Inflammatory macrophage (primary cell): ENCODE measurements at regions not wholly inside any gene's neighbourhood (a gene's known extent, or its start where the extent isn't known, plus 50 kb on each side); places are given as distances from the start of the nearest gene placed in this dataset.
A peak's percentile ranks its signal among the peaks of the same experiment; 100 is the strongest.
"Not testable (repeated sequence)": the region's sequence is repeated elsewhere in the genome, so short reads cannot be mapped to it uniquely, and the experiment has no call there.

Experiments
- DNase-seq, 2 donors: peaks; one replicate each; pipeline ENCODE4 v3.0.0-alpha.2; 2020 to 2022

DNA sequence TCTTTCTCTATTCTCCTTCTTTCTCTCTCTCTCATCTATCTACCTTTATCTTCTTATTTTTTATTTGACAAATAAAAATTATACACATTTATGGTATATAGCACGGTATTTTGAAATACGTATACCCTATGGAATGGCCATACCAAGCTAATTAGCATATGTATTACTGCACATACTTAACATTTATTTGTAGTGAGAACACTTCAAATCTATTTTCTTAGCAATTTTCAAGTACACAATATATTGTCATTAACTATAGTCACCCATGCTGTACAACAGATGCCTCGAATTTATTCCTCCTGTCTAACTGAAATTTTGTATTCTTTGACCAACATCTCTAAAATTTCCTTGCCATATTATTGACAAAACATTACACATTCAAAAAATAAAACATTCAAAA lies 447.1 kb downstream of the MIAT start:
- DNase-seq, result no peak

DNA sequence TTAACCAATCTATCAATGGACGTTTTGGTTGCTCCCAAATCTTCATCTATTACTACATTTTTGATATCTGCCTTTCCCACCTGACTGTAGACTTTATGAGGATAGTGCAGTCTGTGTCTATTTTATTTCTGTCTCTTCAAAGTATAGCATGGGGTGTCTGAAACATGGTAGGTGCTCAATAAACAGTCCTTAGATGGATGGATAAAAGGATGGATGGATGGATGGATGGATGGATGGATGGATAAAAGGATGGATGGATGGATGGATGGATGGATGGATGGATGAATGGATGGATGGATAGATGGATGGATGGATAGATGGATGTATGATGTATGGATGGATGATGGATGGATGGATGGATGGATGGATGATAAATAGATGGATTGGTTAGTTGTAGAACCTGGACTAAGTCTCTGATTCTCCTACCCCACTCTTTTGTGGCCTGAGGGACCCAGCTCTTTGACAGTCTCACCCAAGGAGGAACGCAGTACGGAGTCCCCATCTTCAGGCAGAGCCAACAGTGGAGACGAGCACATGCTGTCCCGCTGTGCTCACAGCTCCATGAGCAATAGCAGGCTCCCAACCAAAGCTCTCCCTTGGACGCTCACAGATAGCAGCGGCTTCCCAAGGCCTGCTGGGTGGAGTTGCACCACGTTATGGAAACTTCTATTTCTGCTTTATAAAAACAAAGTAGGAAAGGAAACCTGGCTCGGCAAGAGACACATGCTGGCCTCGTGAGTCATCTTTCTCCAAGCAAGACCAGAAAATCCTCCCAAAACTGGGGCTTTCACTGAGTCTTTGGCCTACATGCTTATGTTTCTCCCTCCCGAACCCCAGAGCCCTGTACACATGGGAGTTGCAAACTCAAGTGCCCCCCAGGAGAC lies 448.0 kb downstream of the MIAT start:
- DNase-seq, result peak; percentile 5 to 6

DNA sequence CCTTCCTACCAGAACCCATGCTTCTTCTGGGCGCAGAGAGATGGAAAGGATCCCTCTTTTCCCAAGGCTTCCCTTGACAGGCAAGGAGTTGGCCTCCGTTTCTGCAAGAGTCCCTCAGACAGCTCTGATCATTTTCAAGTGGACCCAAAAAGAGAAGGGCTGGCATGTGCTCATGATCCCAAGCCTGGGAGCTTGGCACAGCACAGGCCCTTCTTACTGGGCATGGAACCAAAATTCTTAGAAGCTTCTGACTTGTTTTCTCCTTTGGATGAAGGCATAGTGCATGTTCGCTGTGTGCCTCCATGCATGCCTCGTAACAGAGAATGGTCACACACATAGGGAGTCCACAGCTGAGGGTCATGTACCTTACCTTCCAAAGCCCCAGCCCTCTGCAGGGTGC lies 449.6 kb downstream of the MIAT start:
- no peak for DNase-seq

DNA sequence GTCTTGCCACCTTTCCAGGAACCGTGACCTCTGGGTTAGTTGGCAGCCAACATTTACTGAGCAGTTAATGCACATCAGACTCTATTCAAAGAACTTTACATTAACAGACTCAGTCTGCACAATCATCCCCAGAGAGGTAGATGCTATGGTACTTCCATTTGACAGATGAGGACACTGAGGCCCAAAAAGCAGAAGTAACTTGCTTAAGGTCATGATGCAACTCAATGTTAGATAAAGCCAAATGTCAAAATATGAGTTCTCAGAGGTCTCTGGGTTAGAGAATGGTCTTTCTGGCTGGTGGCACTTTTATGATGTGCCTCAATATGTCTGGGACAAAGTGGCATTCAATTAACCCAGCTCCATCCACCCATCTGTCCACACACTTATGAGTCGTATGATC lies 450.0 kb downstream of the MIAT start:
- DNase-seq, result no peak

DNA sequence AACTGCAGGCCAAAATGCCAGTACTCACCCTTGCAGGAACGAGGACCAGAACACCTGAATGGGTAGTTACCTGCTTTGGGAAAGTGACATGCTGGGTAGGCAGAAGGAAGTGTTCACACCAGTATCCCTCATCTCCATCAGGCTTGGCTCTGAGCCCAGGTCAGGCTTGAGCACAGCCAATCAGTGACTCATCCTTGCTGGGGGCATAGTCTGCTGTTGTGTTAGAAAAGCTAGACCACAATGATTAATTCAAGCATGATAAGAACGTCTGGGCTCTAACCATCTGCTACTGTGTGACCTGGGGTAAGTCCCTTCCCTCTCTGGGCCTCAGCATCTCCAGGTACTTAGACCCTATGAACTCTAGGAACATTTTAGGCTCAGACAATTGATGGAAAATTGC lies 450.4 kb downstream of the MIAT start:
- peak; percentile 37 to 41 for DNase-seq

DNA sequence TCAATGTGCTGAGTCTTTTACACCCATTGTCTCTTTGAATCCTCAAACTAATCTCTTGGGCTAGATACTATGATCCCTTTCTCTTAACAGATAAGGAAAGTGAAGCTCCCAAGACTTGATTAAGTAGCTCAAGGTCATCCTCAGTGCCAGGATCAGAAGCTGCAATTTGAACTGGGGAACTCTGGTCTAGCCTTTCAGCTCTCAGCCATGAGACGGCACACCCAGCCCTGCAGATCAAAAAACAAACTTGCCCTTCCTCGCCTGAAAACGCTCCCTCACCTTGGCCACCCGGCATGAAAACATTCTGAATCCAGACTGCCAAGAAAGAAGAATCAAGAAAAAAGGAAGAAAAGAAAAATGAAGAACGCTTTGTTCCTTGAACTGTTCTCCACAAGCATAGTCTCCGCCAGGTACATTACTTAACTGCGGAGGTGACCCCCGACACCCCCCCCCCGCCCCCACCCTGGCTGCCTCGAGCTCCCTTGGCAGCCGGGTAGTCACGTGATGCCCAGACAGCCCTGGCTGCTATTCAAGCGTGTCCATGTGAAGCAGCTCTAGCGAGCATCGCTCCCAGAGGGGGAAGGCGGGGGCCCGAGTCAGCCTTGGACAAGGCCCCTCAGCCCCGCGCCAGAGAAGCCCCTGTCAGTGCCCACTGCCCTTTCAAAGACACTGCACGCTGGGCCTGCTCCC lies 451.2 kb downstream of the MIAT start:
- DNase-seq, result no peak

DNA sequence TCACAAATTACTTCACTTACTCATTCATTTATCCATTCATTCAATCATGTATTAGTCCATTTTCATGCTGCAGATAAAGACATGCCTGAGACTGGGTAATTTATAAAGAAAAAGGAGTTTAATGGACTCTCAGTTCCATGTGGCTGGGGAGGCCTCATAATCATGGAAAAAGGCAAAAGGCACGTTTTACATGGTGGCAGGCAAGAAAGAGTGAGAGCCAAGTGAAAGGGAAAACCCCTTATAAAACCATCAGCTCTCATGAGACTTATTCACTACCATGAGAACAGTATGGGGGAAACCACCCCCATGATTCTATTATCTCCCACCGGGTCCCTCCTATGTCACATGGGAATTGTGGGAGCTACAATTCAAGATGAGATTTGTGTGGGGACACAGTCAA lies 452.0 kb downstream of the MIAT start:
- DNase-seq, result not testable (repeated sequence)

DNA sequence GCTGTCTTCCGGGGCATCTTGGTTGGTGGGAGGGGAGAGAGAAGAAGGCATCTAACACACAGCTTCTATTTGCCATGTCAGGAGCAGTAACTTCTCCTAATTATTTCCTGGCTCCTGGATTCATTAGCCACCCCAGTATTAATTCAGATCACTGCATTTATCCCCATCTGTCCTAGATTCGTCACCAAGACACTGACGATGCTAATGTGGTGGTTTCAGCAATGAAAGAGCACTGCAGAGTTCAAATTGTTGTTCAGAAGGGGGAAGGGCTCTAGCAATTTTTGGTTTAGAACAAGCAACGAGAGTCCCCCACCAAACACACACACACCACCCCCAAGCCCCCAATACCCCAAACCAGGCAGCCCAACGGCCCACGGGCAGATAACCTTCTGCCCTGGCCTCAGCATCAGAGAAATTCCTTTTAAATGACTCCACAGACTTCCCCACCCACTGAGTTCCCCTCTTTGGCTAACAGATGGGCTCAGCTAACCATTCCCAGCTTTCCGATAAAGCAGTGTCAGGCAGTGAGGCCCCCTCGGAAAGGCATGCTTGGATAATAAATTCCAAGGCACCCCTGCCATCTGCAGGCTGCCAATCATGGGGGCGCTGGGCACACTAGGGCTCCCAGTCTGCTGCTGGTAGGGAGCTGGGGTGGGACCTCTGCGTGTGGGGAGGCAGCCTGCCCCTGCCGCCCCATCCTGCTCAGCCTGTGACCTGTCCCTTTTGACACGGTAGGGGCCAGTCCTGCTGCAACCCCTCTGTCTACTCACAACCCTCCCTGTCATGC lies 453.5 kb downstream of the MIAT start:
- no peak for DNase-seq

DNA sequence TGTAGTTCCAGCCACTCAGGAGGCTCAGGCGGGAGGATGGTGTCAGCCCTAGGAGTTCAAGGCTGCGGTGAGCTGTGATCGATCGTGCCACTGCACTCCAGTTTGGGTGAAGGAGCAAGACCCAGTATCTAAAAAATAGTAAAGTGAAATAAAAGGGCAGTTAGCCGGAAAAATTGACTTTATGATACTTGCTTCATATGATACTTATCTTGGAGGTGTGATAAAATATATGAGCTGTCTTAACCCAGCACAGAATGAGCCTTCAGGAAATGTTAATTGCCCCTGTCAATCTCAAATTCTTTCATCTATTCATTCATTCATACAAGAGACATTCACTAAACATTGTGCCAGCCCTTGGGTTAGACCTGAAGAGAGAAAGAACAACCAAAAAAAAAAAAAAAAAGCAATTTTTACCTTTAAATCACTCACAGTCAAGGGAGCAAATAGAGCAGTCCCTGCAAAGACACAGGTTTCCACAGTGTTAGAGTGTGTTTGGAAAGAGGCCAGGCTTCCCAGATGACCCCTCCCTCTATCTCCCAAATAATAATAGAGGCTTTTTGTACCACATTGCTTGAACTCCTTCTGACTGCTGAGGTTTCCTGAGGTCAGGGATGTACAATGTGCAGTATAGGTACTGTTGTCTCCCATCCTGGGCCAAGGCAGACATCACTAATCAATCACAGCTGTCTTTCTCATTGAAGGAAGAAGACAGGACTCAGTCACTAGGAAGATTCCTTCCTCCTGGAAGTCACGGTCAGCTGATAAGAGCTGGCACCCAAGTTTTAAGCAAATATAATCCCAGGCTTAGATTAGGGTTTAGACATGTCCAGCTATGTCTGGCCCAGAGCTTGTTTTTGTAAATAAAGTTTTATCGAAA lies 454.6 kb downstream of the MIAT start:
- no peak for DNase-seq

DNA sequence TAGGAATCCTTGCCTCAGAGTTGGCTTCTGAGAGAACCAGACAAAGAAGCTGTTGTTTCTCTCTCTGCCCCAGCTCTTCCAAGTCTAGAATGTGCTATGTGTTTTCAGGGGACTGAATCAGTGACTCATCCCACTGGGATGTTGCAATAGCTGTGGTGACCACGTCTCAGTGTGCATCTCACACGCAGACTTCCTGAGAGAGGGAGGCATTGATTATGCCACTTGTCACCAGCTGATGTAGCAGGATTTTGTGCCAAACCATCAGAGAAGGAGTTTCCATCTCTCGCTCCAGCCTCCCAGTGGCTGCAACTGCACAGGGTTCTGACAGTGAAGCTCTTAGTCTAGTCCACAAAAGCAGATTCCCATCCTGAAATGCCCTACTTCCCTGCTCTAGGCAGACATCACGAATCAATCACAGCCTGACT lies 455.8 kb downstream of the MIAT start:
- peak; percentile 91 for DNase-seq

DNA sequence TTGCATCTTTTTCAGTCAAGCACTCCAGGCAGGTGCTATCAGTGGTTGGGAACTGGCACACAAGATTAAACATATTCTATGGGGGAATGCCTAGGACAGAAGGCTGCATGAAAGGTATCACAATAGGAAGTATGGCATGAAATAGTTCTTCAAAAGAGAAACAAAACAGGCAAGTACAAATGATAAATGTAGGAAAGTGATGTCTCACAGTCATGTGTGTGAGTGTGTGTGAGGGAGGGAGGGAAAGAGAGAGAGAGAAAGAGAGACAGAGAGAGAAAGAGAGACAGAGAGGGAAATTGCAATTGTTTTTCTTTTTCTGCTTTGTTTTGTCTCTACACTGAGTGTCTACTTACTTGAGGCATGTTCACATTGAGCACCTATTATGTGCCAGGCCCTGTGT lies 456.3 kb downstream of the MIAT start:
- DNase-seq, result no peak

DNA sequence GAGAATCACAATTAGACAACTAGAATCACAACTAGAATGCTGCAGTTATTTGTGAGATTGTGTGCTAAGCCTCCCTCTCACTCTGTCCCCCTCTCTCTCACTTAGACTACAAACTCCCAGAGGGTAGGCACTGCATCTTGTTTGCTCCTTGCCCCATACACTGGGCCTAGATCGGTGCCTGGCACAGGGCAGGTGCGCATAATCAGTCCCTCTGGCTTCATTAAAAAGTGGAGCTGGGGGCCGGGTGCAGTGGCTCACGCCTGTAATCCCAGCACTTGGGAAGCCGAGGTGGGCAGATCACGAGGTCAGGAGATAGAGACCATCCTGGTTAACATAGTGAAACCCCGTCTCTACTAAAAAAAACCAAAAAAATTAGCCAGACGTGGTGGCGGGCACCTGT lies 456.8 kb downstream of the MIAT start:
- no peak for DNase-seq

DNA sequence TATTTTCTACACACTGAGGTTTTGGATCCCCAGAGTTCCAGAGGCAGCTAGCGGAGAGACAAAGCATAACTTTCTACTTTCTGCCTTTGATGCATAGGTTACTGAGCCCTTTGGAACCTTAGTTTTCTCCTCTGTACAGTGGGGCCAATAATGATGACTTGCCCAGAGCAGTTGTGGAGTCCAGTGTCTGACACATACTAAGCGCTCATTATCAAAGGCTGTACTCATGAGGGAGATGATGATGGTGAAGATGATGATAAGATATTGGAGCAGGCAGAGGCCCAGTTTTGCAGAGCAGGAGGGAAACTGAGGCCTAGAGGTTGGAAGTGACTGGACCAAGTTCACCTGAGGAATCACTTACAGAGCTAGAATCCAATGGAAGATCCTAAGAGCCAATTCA lies 458.0 kb downstream of the MIAT start:
- no peak for DNase-seq

DNA sequence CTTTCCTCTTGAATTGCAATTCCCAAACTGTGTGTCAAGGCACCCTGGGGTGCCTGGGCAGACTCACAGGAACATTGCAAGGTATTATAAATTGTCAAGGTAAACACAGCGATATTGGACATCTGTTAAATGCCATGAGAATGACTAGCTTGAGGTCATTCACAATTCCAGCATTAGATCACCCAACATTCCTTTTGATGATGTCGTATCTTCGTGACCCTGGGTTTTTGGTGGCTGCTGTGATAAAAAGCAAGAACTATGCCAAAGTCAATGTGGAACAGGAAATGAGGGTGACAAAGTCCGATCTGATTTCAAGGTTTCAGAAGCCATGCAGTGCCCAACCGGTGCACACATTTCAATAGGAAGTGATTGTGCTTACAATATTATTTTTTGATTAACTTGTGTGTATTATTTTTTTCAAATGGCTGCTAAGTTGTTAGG lies 458.4 kb downstream of the MIAT start:
- no peak for DNase-seq

DNA sequence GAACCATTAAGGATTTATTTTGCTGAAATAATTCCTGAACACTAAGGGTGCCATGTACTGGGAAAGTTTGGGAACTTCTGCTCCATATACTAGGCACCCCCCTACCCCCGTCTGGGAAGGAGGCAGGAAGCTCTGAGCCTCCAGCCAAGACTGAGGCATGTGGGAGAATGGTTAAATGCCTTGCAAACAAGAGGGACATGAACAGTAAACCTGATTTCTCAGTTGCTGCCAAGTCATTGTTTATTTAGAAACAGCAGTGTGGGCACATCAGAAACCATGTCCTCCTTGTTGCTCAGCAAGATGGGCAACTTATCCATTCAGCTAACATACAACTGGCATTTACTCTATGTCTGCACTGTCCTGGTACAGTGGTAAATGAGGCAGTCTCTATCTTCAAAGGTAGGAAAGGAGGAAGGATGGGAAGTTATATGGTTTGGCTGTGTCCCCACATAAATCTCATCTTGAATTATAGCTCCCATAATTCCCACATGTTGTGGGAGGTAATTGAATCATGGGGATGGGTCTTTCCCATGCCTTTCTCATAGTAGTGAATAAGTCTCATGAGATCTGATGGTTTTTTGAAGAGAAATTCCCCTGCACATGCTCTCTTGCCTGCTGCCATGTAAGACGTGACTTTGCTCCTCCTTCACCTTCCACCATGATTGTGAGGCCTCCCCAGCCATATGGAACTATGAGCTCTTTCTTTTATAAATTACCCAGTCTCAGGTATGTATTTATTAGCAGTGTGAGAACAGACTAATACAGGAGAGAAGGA lies 459.1 kb downstream of the MIAT start:
- no peak for DNase-seq

DNA sequence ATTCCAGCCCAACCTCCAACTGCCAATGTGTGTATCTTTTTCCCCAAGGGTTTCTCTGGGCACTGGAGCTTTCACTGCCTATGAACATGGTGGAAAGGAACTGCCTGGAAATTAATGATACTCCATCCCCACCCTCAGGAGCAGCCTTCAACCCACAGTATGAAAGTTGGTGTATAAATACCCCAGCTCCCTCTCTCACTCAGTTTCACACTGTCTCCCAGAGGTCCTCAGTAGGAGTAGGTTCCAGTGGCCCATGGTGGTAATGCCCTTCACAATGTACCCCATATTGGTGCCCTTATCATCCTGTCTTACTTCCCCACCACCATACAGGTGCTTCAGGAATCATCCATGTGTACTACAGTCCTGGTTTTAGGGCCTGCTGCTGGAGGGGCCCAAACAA lies 462.6 kb downstream of the MIAT start:
- no peak for DNase-seq

DNA sequence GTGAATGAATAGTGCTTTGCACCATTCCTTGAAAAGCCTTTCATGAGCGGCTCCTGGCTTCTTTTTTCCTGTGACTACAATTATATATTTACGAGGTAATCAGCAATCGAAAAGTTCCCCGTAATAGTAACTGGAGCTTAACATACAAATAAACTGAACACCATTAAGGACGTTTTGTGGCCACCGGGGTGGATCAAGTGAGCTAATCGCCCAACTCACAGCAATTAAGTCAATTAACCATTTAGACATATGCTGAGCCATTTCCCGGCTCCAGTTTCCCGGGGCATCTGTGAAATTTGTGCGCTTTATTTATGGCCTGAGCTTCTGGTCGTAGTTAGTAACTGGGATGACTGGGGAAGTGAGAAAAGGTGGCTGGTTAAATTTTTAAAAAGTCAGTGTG lies 465.2 kb downstream of the MIAT start:
- DNase-seq, result no peak

DNA sequence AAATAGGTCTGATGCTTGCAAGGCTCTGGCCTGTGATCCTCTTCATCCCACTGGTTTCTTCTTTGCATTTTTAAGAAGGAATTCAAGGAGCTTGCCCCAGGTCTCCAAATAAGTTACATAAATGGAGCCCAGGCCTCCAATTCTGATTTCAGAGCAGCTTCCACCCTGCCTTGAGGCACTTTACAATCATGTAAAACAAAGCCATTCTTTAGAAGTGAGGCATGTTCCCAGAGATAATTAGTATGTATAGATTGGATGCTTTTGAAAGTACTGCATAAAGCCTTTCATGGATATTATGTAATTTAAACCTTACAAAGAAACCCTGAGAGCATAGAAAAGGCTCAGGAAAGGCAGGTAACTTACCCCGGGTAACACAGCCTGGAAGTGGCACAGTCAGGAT lies 466.5 kb downstream of the MIAT start:
- no peak for DNase-seq

DNA sequence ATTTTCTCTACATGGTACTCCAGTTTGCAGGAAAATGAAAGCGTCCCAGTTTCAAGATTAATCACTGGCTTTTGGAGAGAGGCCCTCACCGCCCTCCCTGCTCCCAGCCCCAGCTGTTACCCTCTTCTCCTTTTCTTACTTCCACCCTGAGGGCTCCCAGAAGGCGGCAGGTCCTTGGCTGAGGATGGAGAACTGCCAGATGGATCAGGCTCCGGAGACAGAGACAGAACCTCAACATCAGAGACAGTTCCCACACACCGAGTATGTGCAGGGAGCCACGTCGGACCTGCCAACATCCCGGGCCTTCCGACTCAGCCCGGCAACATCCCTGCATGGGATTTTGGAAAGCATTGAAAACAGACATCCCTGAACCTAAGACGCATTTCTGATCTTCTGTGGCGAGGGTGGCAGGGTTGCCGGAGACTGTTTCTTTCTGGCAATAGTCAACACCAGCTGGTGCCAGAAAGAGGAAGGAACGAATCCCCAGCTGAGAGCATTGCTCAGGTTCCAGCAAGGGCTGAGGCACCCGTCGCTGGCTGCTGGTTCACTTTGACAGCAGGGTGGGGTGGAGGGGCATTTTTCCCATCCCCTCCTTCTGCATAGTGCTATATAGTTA lies 467.1 kb downstream of the MIAT start:
- peak; percentile 53 to 66 for DNase-seq

DNA sequence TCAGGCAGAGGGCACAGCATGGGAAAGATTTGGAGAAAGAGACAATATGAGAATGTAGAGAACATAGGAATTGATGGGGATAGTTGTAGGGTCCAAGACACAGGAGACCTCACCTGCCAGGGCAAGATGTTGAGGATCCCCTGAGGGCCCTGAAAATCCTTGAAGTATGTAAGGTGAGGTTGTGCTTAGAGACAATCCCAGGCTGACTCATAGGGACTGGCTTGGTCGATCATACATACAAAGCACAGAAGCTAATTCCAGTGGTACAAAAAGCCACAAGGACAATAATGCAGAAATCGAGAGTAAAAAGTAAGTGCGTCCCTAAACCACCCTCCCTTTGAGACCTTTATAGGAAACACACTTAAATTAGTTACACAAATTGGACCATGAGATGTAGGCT lies 468.2 kb downstream of the MIAT start:
- DNase-seq, result no peak

DNA sequence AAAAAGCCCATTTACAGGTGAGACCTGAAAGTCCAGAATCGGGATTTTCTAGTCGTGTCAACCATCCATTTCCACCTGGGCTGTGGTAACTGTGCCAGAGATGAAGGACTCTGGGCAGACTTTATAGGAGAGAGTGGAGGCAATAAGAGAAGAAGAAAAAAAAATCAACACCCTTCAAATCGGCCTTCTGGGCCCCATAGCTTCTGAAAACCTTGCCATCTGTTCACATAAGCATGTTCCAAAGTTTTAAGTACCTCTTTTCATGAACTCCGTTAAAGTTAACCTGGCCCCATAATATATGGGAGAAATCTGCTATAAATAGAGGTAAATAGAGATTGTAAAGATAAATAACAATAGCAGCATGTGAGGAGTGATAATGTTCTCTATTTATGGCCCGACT lies 470.5 kb downstream of the MIAT start:
- DNase-seq, result no peak
